AG04450 (cell line): ENCODE measurements at regions not wholly inside any gene's neighbourhood (a gene's known extent, or its start where the extent isn't known, plus 50 kb on each side); places are given as distances from the start of the nearest gene placed in this dataset.

Source experiments
- CTCF ChIA-PET: fragments of 300-600, 350-600 bp; formaldehyde crosslinking; extraction: SDS; loops from one replicate; lab custom pipeline; 2022; ENCODE audit warnings: antibody characterized with exemption, inconsistent platforms; lab: Charles Lee
- POLR2A ChIA-PET: fragments of 350-600 bp; formaldehyde crosslinking; extraction: SDS; loops from one replicate; lab custom pipeline; 2021; ENCODE audit warnings: antibody characterized with exemption, inconsistent platforms; lab: Yijun Ruan, JAX
- DNase-seq: peaks from one replicate; pipeline ENCODE4 v3.0.0-alpha.2; 2011; ENCODE audit warnings: low read depth, low spot score
- H3K27ac ChIP-seq: one replicate; pipeline ENCODE4 v1.5.1; 2012; ENCODE audit warnings: low read depth, low read length, control low read depth
- H3K27me3 ChIP-seq: one replicate; pipeline ENCODE4 v1.6.0; 2012; ENCODE audit warnings: low read length; ENCODE audit not compliant: control insufficient read depth, insufficient read depth
- H3K4me3 ChIP-seq: 2 replicates; pipeline ENCODE4 v1.5.1; 2011; ENCODE audit warnings: mild to moderate bottlenecking, low read depth, low read length, control low read depth
- H3K9me3 ChIP-seq: 2 replicates; pipeline ENCODE4 v1.5.1; 2012; ENCODE audit warnings: low read length; ENCODE audit not compliant: control insufficient read depth, insufficient read depth
- TF ChIP-seq, protein P1 (sequence below): IDR thresholded peaks from 2 replicates; pipeline ENCODE4 v1.5.1; 2011; ENCODE audit warnings: low read depth, low read length, control low read depth, inconsistent platforms

DNA sequence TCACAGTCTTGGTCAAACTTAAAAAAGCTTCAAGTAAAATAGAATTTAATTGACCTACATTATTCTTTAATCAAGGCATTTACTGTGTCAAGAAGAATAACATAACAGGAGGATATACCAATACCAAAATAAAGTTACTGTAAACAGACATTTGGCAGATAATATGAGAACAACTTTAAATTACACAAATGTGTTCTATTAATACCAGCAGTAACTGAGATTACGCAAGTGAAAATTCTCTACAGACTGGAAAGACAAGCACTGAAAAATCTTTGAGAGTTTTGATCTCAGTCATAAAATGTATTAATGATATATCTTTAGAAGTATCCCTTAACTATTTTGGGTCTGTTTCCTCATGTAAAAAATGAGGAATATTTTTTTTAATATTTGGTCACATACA is 169.2 kb upstream of the SOX5 start:
- Histone ChIP-seq H3K9me3 (no peaks in the 10 kb centered on the region), H3K27ac (no peak overlapping the region), H3K4me3 (no peak overlapping the region), H3K27me3 (no peaks in the 10 kb centered on the region)
- TF ChIP-seq, protein P1, sequence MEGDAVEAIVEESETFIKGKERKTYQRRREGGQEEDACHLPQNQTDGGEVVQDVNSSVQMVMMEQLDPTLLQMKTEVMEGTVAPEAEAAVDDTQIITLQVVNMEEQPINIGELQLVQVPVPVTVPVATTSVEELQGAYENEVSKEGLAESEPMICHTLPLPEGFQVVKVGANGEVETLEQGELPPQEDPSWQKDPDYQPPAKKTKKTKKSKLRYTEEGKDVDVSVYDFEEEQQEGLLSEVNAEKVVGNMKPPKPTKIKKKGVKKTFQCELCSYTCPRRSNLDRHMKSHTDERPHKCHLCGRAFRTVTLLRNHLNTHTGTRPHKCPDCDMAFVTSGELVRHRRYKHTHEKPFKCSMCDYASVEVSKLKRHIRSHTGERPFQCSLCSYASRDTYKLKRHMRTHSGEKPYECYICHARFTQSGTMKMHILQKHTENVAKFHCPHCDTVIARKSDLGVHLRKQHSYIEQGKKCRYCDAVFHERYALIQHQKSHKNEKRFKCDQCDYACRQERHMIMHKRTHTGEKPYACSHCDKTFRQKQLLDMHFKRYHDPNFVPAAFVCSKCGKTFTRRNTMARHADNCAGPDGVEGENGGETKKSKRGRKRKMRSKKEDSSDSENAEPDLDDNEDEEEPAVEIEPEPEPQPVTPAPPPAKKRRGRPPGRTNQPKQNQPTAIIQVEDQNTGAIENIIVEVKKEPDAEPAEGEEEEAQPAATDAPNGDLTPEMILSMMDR, result no peak
- DNase-seq, result no peak
- CTCF ChIA-PET, result no interaction called here
- POLR2A ChIA-PET, result no interaction called here

DNA sequence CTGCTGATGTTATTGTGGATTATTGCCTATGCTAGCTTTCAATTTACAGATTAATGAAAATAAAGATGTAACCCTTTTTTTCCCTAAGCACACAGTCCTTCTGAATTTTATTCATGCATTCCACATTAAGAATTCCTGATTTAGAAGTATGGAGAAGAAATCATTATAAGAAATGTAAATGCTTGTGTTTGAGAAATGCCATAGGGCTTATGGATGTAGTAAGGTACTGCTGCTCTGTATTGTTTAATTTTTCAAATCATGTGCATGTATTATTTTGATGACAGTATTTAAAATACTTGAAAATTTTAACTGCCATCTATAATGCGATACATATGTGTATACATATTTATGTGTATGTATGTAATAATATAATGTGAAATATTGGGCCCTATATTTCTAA is 167.1 kb upstream of the SOX5 start:
- TF ChIP-seq, protein P1, result no peak
- CTCF ChIA-PET, result no interaction called here
- no peaks in the 10 kb centered on the region for H3K9me3 ChIP-seq

DNA sequence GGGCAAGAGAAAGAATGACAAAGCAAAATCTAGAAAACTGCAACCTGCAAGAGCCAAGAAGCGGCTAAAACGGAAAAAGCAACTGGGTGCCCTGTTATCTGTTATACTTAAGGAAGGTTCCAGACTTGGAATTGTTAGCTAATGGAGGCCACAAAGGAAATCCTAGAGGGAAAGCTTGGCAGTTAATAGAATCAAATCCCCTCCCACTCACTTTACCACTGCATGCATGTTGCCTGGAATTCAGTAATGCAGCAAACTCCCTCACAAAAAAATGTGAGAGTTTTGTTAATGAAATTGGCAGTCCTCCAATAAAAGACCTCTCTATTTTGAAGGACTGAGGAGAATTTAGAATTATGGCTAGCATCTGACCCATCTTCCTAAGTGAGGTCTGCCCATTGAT is 164.2 kb upstream of the SOX5 start:
- no peak for DNase-seq
- Histone ChIP-seq H3K27me3 (no peaks in the 10 kb centered on the region), H3K27ac (no peak overlapping the region), H3K9me3 (no peaks in the 10 kb centered on the region), H3K4me3 (no peak overlapping the region)
- TF ChIP-seq, protein P1, result no peak
- CTCF ChIA-PET, result no interaction called here
- POLR2A ChIA-PET, result no interaction called here

More for the DNA sequence above, 167.1 kb upstream of the SOX5 start:
- POLR2A ChIA-PET, result no interaction called here
- no peak for DNase-seq
- Histone ChIP-seq H3K27ac (no peak overlapping the region), H3K27me3 (no peaks in the 10 kb centered on the region), H3K4me3 (no peak overlapping the region)

DNA sequence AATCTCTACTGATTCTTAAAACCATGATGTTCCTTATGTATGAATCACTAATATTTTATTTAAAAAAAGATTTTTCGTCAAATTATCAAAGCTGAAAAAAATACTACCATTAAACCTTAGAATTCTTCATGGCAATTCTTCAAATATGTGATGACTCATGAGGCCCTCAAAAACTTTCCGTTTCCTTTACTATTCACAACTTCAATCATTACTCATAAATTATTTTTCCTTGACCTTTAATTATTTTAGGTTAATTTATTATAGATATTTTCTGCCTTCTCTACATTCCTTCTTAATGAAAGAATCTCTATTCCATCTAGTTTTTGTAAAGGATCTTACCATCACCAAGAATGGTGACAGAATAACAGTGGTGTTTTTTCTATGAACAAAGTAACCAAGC is 162.1 kb upstream of the SOX5 start:
- Histone ChIP-seq H3K9me3 (no peaks in the 10 kb centered on the region), H3K4me3 (no peak overlapping the region), H3K27ac (no peak overlapping the region), H3K27me3 (no peaks in the 10 kb centered on the region)
- POLR2A ChIA-PET, result no interaction called here
- CTCF ChIA-PET, result interaction anchor here (0.6 to 0.7 kb wide), 2 partner anchors 22 to 309 kb away, joined by 3 to 5 read pairs; no protein-coding TSS in a partner anchor
- TF ChIP-seq, protein P1, result no peak
- no peak for DNase-seq

DNA sequence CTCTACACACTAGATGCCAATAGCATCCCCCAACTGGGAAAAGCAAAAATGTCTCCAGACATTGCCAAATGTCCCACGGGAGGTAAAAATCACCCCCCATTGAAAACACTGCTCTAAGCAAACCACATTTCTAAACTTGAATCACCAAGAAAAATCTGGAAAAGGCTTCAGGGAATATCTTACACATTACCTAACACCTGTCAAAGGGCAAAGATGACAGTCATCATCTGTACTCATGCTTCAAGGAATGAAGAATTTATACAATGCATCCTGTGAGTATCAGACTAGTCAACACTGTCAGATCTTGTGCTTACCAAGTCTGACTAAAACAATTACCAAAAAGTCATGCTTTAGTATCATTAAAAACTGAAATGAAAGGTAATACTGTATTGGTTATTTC is 161.6 kb upstream of the SOX5 start:
- ChIA-PET POLR2A (no interaction called here), CTCF (interaction anchor here (0.6 kb wide), 1 partner anchor 310 kb away, joined by 3 read pairs; no protein-coding TSS in a partner anchor)
- TF ChIP-seq, protein P1, result no peak
- Histone ChIP-seq H3K9me3 (no peaks in the 10 kb centered on the region), H3K27ac (no peak overlapping the region), H3K27me3 (no peaks in the 10 kb centered on the region), H3K4me3 (no peak overlapping the region)
- no peak for DNase-seq
